ENCODE measurements at regions not wholly inside any gene's neighbourhood (a gene's known extent, or its start where the extent isn't known, plus 50 kb on each side); places are given as distances from the start of the nearest gene placed in this dataset.
A peak's percentile ranks its signal among the peaks of the same experiment; 100 is the strongest.
"Not testable (repeated sequence)": the region's sequence is repeated elsewhere in the genome, so short reads cannot be mapped to it uniquely, and the experiment has no call there.

DNA sequence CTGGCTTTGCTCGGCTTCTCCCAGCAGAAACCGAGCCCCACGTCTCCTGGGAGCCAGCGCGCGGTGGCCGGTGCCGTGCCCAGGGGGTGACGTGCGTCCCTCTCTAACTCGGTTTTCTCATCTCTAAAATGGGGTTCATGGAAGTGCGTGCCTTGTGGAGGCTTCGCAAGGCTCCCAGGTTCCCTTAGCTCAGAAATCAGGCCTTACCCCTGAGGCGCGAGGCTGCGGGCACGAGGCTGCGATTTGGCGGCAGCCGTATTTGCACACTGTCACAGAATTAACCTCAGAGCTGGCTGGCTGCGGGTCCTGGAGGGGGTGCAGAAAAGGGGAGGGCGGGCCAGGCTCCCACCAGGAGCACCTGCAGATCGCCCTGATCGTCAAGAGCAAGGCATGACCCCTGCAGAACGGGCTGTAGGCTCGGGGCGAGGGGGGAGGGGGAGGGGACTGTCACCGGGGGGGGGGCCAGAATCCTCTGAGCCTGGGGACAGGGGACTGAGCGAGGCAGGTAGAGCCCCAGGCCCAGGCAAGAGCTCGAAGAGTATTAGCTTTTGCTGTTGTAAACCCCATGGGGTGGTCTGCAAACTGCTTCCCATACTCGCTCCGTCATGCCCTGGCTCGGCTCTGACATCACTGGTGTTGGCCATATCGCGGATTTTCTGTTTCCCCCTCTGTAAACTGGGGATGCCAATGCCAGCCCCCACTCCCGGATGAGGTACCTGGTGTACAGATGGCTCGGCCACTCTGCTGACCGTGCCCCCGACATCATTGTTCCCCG, 62.2 kb downstream of the CCNE1 start:
- Mint-ChIP-seq H3K9me3 (ENCODE audit: low read depth, unreplicated experiment) (no peaks in the 10 kb centered on the region), H3K27me3 (ENCODE audit: unreplicated experiment) (peaks cover 41% of the 10 kb centered on the region), H3K36me3 (ENCODE audit: insufficient read depth, unreplicated experiment) (no peaks in the 10 kb centered on the region), H3K4me1 (ENCODE audit: low read depth, unreplicated experiment) (peaks cover 8% of the 10 kb centered on the region), H3K27ac (ENCODE audit: unreplicated experiment) (no peak overlapping the region), H3K4me3 (ENCODE audit: low read depth, unreplicated experiment) (peak overlapping the region; percentile 47)
- CTCF ChIA-PET, result interaction anchor here (2.6 kb wide), 1 partner anchor 143 kb away, joined by 16 read pairs; no protein-coding TSS in a partner anchor
- intact Hi-C loops (cut with micrococcal nuclease; ENCODE audit: unreplicated experiment), result loop anchor here (1.0 to 2.0 kb wide), 2 partner anchors 103 to 113 kb away; no protein-coding TSS in a partner anchor
- no peak for DNase-seq
- BruUV-seq (replicated peaks), result no TSS peak
- TF ChIP-seq, protein P1, sequence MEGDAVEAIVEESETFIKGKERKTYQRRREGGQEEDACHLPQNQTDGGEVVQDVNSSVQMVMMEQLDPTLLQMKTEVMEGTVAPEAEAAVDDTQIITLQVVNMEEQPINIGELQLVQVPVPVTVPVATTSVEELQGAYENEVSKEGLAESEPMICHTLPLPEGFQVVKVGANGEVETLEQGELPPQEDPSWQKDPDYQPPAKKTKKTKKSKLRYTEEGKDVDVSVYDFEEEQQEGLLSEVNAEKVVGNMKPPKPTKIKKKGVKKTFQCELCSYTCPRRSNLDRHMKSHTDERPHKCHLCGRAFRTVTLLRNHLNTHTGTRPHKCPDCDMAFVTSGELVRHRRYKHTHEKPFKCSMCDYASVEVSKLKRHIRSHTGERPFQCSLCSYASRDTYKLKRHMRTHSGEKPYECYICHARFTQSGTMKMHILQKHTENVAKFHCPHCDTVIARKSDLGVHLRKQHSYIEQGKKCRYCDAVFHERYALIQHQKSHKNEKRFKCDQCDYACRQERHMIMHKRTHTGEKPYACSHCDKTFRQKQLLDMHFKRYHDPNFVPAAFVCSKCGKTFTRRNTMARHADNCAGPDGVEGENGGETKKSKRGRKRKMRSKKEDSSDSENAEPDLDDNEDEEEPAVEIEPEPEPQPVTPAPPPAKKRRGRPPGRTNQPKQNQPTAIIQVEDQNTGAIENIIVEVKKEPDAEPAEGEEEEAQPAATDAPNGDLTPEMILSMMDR (IDR thresholded peaks at IDR 0.05; ENCODE audit: unreplicated experiment), result no peak

DNA sequence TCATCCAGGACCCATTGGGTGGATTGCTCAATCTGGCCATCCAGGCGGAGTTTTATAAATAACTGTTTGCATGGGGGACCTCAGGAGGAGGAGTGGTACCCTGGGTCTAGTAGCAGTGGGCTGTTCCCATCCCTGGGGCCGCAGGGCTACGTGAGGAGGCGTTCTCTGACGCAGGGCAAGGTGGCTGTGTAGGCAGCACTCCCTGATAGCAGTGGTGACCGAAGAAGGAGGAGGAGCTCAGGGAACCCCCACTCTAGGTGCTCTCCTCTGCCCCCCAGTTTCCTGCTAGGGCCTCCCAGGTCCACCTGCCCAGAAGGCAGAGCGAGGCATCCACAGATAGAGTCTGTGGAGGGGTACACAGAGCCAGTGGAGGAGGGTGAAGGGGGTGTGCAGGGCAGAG, 64.1 kb downstream of the CCNE1 start:
- Mint-ChIP-seq H3K4me1 (ENCODE audit: low read depth, unreplicated experiment) (peaks cover 8% of the 10 kb centered on the region), H3K27ac (ENCODE audit: unreplicated experiment) (no peak overlapping the region), H3K27me3 (ENCODE audit: unreplicated experiment) (peaks cover 46% of the 10 kb centered on the region), H3K36me3 (ENCODE audit: insufficient read depth, unreplicated experiment) (no peaks in the 10 kb centered on the region), H3K4me3 (ENCODE audit: low read depth, unreplicated experiment) (no peak overlapping the region), H3K9me3 (ENCODE audit: low read depth, unreplicated experiment) (no peaks in the 10 kb centered on the region)
- TF ChIP-seq, protein P1 (IDR thresholded peaks at IDR 0.05; ENCODE audit: unreplicated experiment), result no peak
- no TSS peak for BruUV-seq (replicated peaks)
- no peak for DNase-seq
- CTCF ChIA-PET, result no interaction called here
- intact Hi-C loops (cut with micrococcal nuclease; ENCODE audit: unreplicated experiment), result no loop called here

DNA sequence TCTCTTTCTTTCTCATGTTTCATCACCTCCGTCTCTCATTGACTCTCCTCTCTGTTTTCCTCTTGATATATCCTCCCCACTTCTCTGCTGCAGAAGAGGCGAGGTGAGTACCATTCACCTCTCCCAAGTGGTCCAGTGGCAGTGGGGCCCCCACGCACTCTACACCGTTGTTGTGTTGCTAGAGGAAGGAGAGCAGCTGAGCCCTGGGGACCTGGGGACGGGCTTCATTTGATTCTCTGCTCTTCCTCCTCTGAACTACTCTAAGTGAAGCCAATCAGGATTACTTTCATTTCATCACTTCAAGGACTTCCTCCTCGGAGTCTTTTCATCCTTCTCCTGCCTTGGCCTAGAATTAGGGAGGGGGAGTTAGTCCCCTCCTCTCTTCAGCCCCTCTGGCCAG, 64.6 kb downstream of the CCNE1 start:
- Mint-ChIP-seq H3K27ac (ENCODE audit: unreplicated experiment) (no peak overlapping the region), H3K9me3 (ENCODE audit: low read depth, unreplicated experiment) (no peaks in the 10 kb centered on the region), H3K4me1 (ENCODE audit: low read depth, unreplicated experiment) (peaks cover 8% of the 10 kb centered on the region), H3K27me3 (ENCODE audit: unreplicated experiment) (peaks cover 46% of the 10 kb centered on the region), H3K36me3 (ENCODE audit: insufficient read depth, unreplicated experiment) (no peaks in the 10 kb centered on the region), H3K4me3 (ENCODE audit: low read depth, unreplicated experiment) (no peak overlapping the region)
- intact Hi-C loops (cut with micrococcal nuclease; ENCODE audit: unreplicated experiment), result no loop called here
- no peak for DNase-seq
- CTCF ChIA-PET, result interaction anchor here (0.6 to 0.7 kb wide), 2 partner anchors 8 to 35 kb away, joined by 3 to 4 read pairs; no protein-coding TSS in a partner anchor
- TF ChIP-seq, protein P1 (IDR thresholded peaks at IDR 0.05; ENCODE audit: unreplicated experiment), result no peak
- BruUV-seq (replicated peaks), result no TSS peak

DNA sequence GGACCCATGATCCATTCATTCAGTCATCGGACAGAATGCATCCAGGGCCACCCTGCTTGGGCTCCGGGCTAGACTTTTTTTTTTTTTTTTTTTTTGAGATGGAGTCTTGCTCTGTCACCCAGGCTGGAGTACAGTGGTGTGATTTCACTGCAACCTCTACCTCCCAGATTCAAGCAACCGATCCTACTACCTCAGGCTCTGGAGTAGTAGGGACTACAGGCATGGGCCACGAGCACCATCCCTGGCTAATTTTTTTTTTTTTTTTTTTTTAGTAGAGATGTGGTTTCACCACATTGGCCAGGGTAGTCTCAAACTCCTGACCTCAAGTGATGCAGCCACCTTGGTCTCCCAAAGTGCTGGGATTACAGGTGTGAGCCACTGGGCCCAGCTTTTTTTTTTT, 65.1 kb downstream of the CCNE1 start:
- intact Hi-C loops (cut with micrococcal nuclease; ENCODE audit: unreplicated experiment); BruUV-seq (replicated peaks); H3K4me1 Mint-ChIP-seq (ENCODE audit: low read depth, unreplicated experiment); H3K27ac Mint-ChIP-seq (ENCODE audit: unreplicated experiment); H3K9me3 Mint-ChIP-seq (ENCODE audit: low read depth, unreplicated experiment); DNase-seq; H3K4me3 Mint-ChIP-seq (ENCODE audit: low read depth, unreplicated experiment); H3K36me3 Mint-ChIP-seq (ENCODE audit: insufficient read depth, unreplicated experiment): not testable (repeated sequence)
- CTCF ChIA-PET, result interaction anchor here (0.6 to 0.7 kb wide), 2 partner anchors 8 to 36 kb away, joined by 3 to 4 read pairs; no protein-coding TSS in a partner anchor
- peaks cover 46% of the 10 kb centered on the region for H3K27me3 Mint-ChIP-seq (ENCODE audit: unreplicated experiment)
